ENCODE measurements at regions not wholly inside any gene's neighbourhood (a gene's known extent, or its start where the extent isn't known, plus 50 kb on each side); places are given as distances from the start of the nearest gene placed in this dataset.
"Not testable (repeated sequence)": the region's sequence is repeated elsewhere in the genome, so short reads cannot be mapped to it uniquely, and the experiment has no call there.

DNA sequence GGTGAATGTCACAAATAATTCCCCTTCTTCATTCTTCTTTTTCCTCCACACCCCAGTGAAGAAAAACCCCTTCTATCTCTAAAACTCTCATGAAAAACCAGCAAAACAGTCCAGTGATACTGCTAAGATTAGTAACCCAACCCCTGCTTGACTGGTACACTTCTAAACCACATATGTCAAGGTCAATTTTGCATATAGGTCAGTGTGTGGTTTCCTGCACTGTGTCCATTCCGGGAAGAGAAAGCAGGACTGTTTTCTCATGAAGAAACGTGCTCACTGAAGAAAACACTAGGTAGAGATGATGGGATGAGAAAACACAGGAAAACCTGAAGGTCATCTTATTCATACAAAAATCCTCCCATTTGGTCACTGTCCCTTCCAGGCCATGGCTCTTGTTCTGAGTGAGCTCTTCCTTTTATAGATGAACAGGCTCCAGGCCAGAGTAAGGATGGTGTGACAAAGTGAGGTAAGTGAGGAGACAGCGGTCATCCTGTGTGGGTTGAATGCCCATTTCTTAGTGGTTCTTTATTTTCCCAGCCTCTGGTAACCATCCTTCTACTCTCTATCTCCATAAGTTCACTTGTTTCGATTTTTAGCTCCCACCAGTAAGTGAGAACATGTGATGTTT lies 122.7 kb downstream of the FASLG start:
- DNase-seq (ENCODE audit: extremely low spot score), result no peak
- CTCF ChIA-PET, result interaction anchor here (1.2 kb wide), 1 partner anchor 8 kb away, joined by 4 read pairs; no protein-coding TSS in a partner anchor
- POLR2A ChIA-PET, result no interaction called here
- TF ChIP-seq, protein P1, sequence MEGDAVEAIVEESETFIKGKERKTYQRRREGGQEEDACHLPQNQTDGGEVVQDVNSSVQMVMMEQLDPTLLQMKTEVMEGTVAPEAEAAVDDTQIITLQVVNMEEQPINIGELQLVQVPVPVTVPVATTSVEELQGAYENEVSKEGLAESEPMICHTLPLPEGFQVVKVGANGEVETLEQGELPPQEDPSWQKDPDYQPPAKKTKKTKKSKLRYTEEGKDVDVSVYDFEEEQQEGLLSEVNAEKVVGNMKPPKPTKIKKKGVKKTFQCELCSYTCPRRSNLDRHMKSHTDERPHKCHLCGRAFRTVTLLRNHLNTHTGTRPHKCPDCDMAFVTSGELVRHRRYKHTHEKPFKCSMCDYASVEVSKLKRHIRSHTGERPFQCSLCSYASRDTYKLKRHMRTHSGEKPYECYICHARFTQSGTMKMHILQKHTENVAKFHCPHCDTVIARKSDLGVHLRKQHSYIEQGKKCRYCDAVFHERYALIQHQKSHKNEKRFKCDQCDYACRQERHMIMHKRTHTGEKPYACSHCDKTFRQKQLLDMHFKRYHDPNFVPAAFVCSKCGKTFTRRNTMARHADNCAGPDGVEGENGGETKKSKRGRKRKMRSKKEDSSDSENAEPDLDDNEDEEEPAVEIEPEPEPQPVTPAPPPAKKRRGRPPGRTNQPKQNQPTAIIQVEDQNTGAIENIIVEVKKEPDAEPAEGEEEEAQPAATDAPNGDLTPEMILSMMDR (IDR thresholded peaks at IDR 0.05; ENCODE audit: control extremely low read depth, extremely low read depth, low read depth, missing control alignments), result no peak

DNA sequence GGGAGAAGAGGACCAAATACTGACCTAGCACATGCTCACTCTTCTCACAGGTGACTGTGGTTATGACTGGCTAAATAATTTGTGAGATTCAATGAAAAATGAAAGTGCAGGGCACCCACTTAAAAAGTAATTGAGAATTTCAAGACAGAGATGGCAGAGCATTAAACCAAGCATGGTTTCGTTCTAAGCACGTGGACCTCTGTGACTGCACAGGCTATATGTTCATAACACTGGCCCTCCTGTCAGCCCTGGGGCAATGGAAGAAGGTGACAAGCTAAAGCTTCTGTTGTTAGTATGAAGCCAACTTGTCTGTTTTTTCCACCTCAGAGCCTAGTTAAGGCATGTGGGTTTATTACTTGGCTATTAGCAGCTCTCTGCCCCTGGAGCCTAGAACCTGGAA lies 130.9 kb downstream of the FASLG start:
- ChIA-PET CTCF (interaction anchor here (1.0 to 1.1 kb wide), 2 partner anchors 13 to 16 kb away, joined by 3 to 4 read pairs; no protein-coding TSS in a partner anchor), POLR2A (no interaction called here)
- no peak for DNase-seq (ENCODE audit: extremely low spot score)
- TF ChIP-seq, protein P1 (IDR thresholded peaks at IDR 0.05; ENCODE audit: control extremely low read depth, extremely low read depth, low read depth, missing control alignments), result no peak

DNA sequence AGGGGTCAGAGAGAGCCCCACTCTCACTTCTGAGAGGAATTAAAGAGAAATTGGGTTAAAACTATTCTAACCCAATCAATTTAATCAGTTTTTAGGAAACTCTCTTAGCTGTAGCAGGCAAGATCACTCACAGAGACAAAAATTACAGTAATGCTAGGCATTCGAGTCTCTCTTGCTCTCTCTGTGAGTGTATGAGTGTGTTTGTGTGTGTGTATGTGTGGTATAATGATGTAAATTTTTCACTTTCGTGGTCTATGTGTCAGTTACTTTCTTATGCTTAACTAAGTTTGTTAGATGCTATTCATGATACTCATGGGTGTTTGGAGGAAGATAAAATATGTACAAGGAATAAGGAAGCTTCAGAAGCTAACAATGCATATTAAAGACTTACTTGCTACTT lies 131.3 kb downstream of the FASLG start:
- TF ChIP-seq, protein P1 (IDR thresholded peaks at IDR 0.05; ENCODE audit: control extremely low read depth, extremely low read depth, low read depth, missing control alignments), result no peak
- POLR2A ChIA-PET, result no interaction called here
- CTCF ChIA-PET, result interaction anchor here (1.0 to 1.1 kb wide), 2 partner anchors 13 to 16 kb away, joined by 3 to 4 read pairs; no protein-coding TSS in a partner anchor
- no peak for DNase-seq (ENCODE audit: extremely low spot score)

DNA sequence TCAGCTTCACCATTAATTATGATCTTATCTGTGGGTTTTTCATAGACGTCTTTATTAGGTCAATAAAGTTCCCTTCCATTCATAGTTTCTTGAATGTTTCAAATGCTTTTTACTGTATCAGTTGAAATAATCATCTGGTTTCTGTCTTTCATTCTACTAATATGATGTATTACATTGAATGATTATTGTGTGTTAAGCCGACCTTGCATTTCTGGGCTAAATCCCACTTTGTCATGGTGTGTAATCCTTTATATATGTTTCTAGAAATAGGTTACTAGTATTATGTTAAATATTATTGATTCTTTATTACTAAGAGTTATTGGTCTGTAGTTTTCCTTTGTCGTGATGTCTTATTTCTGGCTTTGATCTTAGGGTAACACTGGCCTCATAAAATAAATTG lies 134.9 kb downstream of the FASLG start:
- DNase-seq (ENCODE audit: extremely low spot score), result no peak
- POLR2A ChIA-PET, result no interaction called here
- CTCF ChIA-PET, result interaction anchor here (0.7 to 1.0 kb wide), 2 partner anchors 25 to 378 kb away, joined by 3 read pairs; no protein-coding TSS in a partner anchor

DNA sequence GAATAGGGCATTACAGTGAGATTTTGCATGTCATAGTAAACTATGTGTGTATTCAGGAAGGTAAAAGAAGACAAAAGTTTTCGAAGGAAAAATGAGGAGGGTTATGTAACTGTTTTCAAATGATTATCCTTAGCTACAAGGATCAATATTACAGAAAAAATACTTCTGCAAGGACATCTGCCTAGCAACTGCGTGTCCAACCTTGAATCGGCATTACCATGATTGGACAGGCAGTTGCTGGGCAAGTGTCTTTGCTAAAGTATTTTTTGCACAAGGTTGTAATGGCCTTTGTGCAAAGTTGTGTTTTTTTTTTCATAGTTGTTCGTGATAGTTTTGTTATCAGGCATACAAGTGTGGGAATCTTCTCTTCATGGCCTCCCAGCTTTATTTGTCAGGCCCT lies 136.8 kb downstream of the FASLG start:
- TF ChIP-seq, protein P1 (IDR thresholded peaks at IDR 0.05; ENCODE audit: control extremely low read depth, extremely low read depth, low read depth, missing control alignments), result no peak
- no peak for DNase-seq (ENCODE audit: extremely low spot score)
- ChIA-PET CTCF (interaction anchor here (1.6 kb wide), 1 partner anchor 9 kb away, joined by 9 read pairs; no protein-coding TSS in a partner anchor), POLR2A (no interaction called here)

More for the DNA sequence above, 134.9 kb downstream of the FASLG start:
- TF ChIP-seq, protein P1 (IDR thresholded peaks at IDR 0.05; ENCODE audit: control extremely low read depth, extremely low read depth, low read depth, missing control alignments), result no peak

DNA sequence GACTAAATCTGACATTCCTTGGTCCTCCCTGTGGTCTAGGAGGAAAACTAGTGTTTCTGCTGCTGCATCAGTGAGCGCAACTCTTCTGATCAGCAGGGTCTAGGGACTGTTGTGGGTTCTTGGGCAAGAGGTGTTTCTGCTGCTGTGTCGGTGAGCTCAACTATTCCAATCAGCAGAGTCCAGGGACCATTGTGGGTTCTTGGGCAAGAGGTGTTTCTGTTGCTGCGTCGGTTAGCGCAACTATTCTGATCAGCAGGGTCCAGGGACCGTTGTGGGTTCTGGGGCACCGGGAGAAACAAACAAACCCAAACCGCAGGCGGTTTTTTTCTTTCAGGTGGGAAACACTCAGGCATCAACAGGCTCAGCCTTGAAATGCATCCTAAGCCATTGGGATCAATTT lies 140.9 kb downstream of the FASLG start:
- POLR2A ChIA-PET; DNase-seq (ENCODE audit: extremely low spot score); CTCF ChIA-PET: not testable (repeated sequence)

DNA sequence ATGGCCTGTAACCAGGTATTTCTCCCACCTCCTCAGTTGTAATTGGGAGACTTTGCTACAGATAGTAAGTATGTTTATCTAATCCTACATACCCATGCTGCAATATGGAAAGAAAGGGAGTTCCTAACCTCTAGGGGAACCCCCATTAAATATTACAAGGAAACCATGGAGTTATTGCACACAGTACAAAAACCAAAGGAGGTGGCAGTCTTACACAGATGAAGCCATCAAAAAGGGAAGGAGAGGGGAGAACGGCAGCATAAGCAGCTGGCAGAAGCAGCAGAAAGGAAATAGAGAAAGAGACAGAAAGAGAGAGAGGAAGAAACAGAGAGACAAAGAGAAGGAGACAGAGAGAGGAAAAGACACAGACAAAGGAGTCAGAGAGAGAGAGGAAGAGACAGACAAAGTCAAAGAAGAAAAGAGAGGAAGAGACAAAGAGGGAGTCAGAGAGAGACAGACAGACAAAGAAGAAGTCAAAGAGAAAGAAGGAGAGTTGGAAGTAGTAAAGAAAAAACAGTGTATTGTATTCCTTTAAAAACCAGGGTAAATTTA lies 142.9 kb downstream of the FASLG start:
- POLR2A ChIA-PET, result no interaction called here

More for the DNA sequence above, 142.9 kb downstream of the FASLG start:
- CTCF ChIA-PET, result no interaction called here
- no peak for DNase-seq (ENCODE audit: extremely low spot score)
- TF ChIP-seq, protein P1 (IDR thresholded peaks at IDR 0.05; ENCODE audit: control extremely low read depth, extremely low read depth, low read depth, missing control alignments), result no peak

Measured in GM10248 (cell line).